ENCODE measurements at regions not wholly inside any gene's neighbourhood (a gene's known extent, or its start where the extent isn't known, plus 50 kb on each side); places are given as distances from the start of the nearest gene placed in this dataset.

- ChIA-PET CTCF (no interaction called here), POLR2A (no interaction called here)
- Histone ChIP-seq H3K79me2 (ENCODE audit: control insufficient read depth, insufficient read depth, low read length) (no peaks in the 10 kb centered on the region), H3K36me3 (ENCODE audit: control insufficient read depth in 2 of 2, extremely low read depth in 1 of 2, insufficient read depth in 2 of 2, low read length in 2 of 2) (no peaks in the 10 kb centered on the region), H2AFZ (ENCODE audit: low read depth, low read length) (no peak overlapping the region), H4K20me1 (replicated peaks; ENCODE audit: control insufficient read depth, extremely low read depth, insufficient read depth, low read length) (no peaks in the 10 kb centered on the region), H3K4me3 (replicated peaks in 1 of 3; ENCODE audit: insufficient read depth in 1 of 3, low read depth in 1 of 3, low read length in 3 of 3) (no peak overlapping the region), H3K27ac (ENCODE audit: insufficient read depth, low read depth, low read length) (no peak overlapping the region), H3K27me3 (ENCODE audit: control insufficient read depth in 2 of 2, insufficient read depth in 2 of 2, low read length in 2 of 2) (no peaks in the 10 kb centered on the region), H3K4me2 (ENCODE audit: insufficient read depth, low read length) (no peak overlapping the region), H3K9me3 (replicated peaks; ENCODE audit: control insufficient read depth, insufficient read depth, low read length) (no peaks in the 10 kb centered on the region), H3K4me1 (ENCODE audit: control insufficient read depth, extremely low read depth, insufficient read depth, low read length) (no peaks in the 10 kb centered on the region), H3K9ac (replicated peaks; ENCODE audit: extremely low read depth, insufficient read depth, low read length) (no peak overlapping the region), H3K9me1 (replicated peaks; ENCODE audit: control insufficient read depth, extremely low read depth, insufficient read depth, low read length) (no peaks in the 10 kb centered on the region)
- intact Hi-C loops (cut with micrococcal nuclease) (loop anchor here (5.0 kb wide), 1 partner anchor 683 kb away; no protein-coding TSS in a partner anchor), dilution Hi-C loops (cut with MboI; ENCODE audit: extremely low pct_ligation_motif_present, low sequenced_read_pairs) (no loop called here)
- TF ChIP-seq MAX (IDR thresholded peaks at IDR 0.05; ENCODE audit: insufficient read depth, insufficient read length) (no peak), MYC (IDR thresholded peaks at IDR 0.05; ENCODE audit: low read depth, low read length) (no peak), GATA2 (IDR thresholded peaks at IDR 0.05; ENCODE audit: insufficient read depth, insufficient read length, low read depth, low read length) (no peak), EZH2 (IDR thresholded peaks at IDR 0.05; ENCODE audit: borderline replicate concordance, low read depth, low read length, severe bottlenecking) (no peak), POLR2AphosphoS5 (IDR thresholded peaks at IDR 0.05; ENCODE audit: insufficient read depth, low read depth, low read length) (no peak), JUN (IDR thresholded peaks at IDR 0.05; ENCODE audit: borderline replicate concordance, insufficient read depth, insufficient read length, low read depth) (no peak), POLR2A (IDR thresholded peaks at IDR 0.05; ENCODE audit: low read depth, low read length) (no peak), FOS (IDR thresholded peaks at IDR 0.05; ENCODE audit: borderline replicate concordance, insufficient read depth, low read length) (no peak), CTCF (IDR thresholded peaks at IDR 0.05; ENCODE audit: extremely low read depth in 1 of 2, insufficient read depth in 1 of 2, low read depth in 1 of 2, low read length in 2 of 2) (no peak)
- DNase-seq (ENCODE audit: low read depth, low spot score) (no peak), FAIRE-seq (no peak)
- BruUV-seq (replicated peaks): no TSS peak
Measured at GRCh38 chr18:41805341-41805740, 149.7 kb upstream of the PIK3C3 start.

All from endothelial cell of umbilical vein (primary cell).